Neural cell (in vitro differentiated cells): ENCODE measurements at regions not wholly inside any gene's neighbourhood (a gene's known extent, or its start where the extent isn't known, plus 50 kb on each side); places are given as distances from the start of the nearest gene placed in this dataset.

ENCODE experiments used
- H2AFZ ChIP-seq: fragments of 200-600, 300-800 bp; sonication (generic), shearing (Covaris generic); 2 replicates; pipeline ENCODE4 v1.6.0; 2014; ENCODE audit warnings: low read depth, mild to moderate bottlenecking, antibody characterized with exemption, low read length, moderate library complexity
- H3F3A ChIP-seq: fragments of 200-600 bp; shearing (Covaris generic); 2 replicates; pipeline ENCODE4 v1.6.1; 2016; ENCODE audit warnings: mild to moderate bottlenecking, moderate library complexity, mixed read lengths, antibody characterized with exemption, low read length; ENCODE audit not compliant: insufficient read depth, poor library complexity, severe bottlenecking
- H3K27ac ChIP-seq: fragments of 200-600, 300-800 bp; sonication (generic), shearing (Covaris generic); 2 replicates; pipeline ENCODE4 v1.5.1; 2014; ENCODE audit warnings: mild to moderate bottlenecking, low read length, moderate library complexity
- H3K27me3 ChIP-seq: fragments of 300-800, 200-600 bp; sonication (generic), shearing (Covaris generic); 2 replicates; pipeline ENCODE4 v1.6.0; 2014; ENCODE audit warnings: mild to moderate bottlenecking, low read depth, low read length, moderate library complexity; ENCODE audit not compliant: insufficient read depth
- H3K36me3 ChIP-seq: fragments of 300-800, 200-600 bp; sonication (generic), shearing (Covaris generic); 2 replicates; pipeline ENCODE4 v1.5.1; 2014; ENCODE audit warnings: mild to moderate bottlenecking, antibody characterized with exemption, low read length, moderate library complexity; ENCODE audit not compliant: insufficient read depth
- H3K4me2 ChIP-seq: fragments of 300-800, 200-600 bp; sonication (generic), shearing (Covaris generic); 2 replicates; pipeline ENCODE4 v1.6.0; 2014; ENCODE audit warnings: mild to moderate bottlenecking, low read length
- H3K4me3 ChIP-seq: fragments of 300-800, 200-600 bp; sonication (generic), shearing (Covaris generic); 2 replicates; pipeline ENCODE4 v1.5.1; 2014; ENCODE audit warnings: mild to moderate bottlenecking, low read length, moderate library complexity
- H3K79me2 ChIP-seq: fragments of 200-600 bp; shearing (Covaris generic); replicated peaks from 2 replicates; pipeline ENCODE4 v1.6.0; 2014; ENCODE audit warnings: mild to moderate bottlenecking, low read length, moderate library complexity; ENCODE audit not compliant: insufficient read depth
- H3K9ac ChIP-seq: fragments of 300-800, 200-600 bp; sonication (generic), shearing (Covaris generic); 2 replicates; pipeline ENCODE4 v1.6.1; 2016; ENCODE audit warnings: mild to moderate bottlenecking, low read length, mixed read lengths
- H3K9me2 ChIP-seq: fragments of 200-600 bp; shearing (Covaris generic); 2 replicates; pipeline ENCODE4 v1.6.1; 2016; ENCODE audit warnings: mild to moderate bottlenecking, low read length, mixed read lengths; ENCODE audit not compliant: insufficient read depth
- H3K9me3 ChIP-seq: fragments of 200-600, 300-800 bp; sonication (generic), shearing (Covaris generic); 2 replicates; pipeline ENCODE4 v1.6.1; 2016; ENCODE audit warnings: mild to moderate bottlenecking, mixed run types, low read length, moderate library complexity, mixed read lengths
- H4K20me1 ChIP-seq: fragments of 200-600 bp; shearing (Covaris generic); 2 replicates; pipeline ENCODE4 v1.6.1; 2016; ENCODE audit warnings: mild to moderate bottlenecking, mixed run types; ENCODE audit not compliant: insufficient read depth
- CTCF ChIP-seq: fragments of 450-650 bp; IDR thresholded peaks from 2 replicates; pipeline ENCODE4 v1.5.1; 2014; ENCODE audit warnings: antibody characterized with exemption, mild to moderate bottlenecking, moderate library complexity; ENCODE audit not compliant: poor library complexity, severe bottlenecking
- EP300 ChIP-seq: fragments of 450-650 bp; conservative IDR thresholded peaks from 2 replicates; pipeline ENCODE4 v1.6.1; 2014; ENCODE audit warnings: antibody characterized with exemption, mild to moderate bottlenecking, moderate library complexity; ENCODE audit not compliant: poor library complexity, severe bottlenecking
- EZH2 ChIP-seq: fragments of 200-600, 300-800 bp; shearing (Covaris generic), sonication (generic); IDR thresholded peaks from 2 replicates; pipeline ENCODE4 v1.6.1; 2014; ENCODE audit warnings: antibody characterized with exemption, low read length, borderline replicate concordance, mild to moderate bottlenecking; ENCODE audit not compliant: insufficient read depth, poor library complexity, severe bottlenecking
- MXI1 ChIP-seq: fragments of 450-650 bp; conservative IDR thresholded peaks from 2 replicates; pipeline ENCODE4 v1.6.1; 2014; ENCODE audit warnings: antibody characterized with exemption, mild to moderate bottlenecking; ENCODE audit not compliant: poor library complexity, severe bottlenecking
- POLR2AphosphoS5 ChIP-seq: IDR thresholded peaks from 2 replicates; pipeline ENCODE4 v1.6.1; 2012
- RAD21 ChIP-seq: fragments of 450-650 bp; conservative IDR thresholded peaks from 2 replicates; pipeline ENCODE4 v1.6.1; 2014; ENCODE audit warnings: antibody characterized with exemption, mild to moderate bottlenecking, moderate library complexity
- REST ChIP-seq: IDR thresholded peaks from 2 replicates; pipeline ENCODE4 v1.6.1; 2012; ENCODE audit warnings: borderline replicate concordance
- SMC3 ChIP-seq: fragments of 450-650 bp; conservative IDR thresholded peaks from 2 replicates; pipeline ENCODE4 v1.6.1; 2014; ENCODE audit warnings: antibody characterized with exemption, mild to moderate bottlenecking, moderate library complexity; ENCODE audit not compliant: poor library complexity
- TAF1 ChIP-seq: IDR thresholded peaks from 2 replicates; pipeline ENCODE4 v1.6.1; 2012; ENCODE audit warnings: low read depth

DNA sequence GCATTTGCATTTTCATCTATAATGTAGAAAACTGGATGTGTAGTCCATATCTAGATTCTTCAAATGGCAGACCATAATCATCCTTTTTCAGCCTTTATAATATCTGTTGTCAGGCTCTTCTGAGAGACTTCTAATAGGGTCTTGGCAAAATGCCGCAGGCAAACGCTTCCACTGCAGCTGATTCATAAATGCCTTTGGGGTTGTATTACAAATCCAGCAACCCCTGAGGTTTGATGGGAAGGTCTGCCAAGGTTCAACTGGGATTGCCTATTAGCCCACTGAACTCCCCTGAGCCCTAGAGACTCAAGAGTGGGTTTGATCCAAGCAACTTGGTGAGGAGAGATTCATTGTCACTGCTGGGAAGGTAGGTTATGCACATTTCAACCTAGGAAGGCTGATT, 365.2 kb upstream of the POU3F2 start:
- Histone ChIP-seq H3K27ac (no peak overlapping the region), H3F3A (no peaks in the 10 kb centered on the region), H4K20me1 (no peaks in the 10 kb centered on the region), H3K4me2 (no peak overlapping the region), H3K4me3 (no peak overlapping the region), H3K27me3 (no peaks in the 10 kb centered on the region), H3K9ac (no peak overlapping the region), H3K36me3 (no peaks in the 10 kb centered on the region), H2AFZ (no peak overlapping the region), H3K9me2 (no peaks in the 10 kb centered on the region), H3K79me2 (no peaks in the 10 kb centered on the region), H3K9me3 (no peaks in the 10 kb centered on the region)
- TF ChIP-seq REST (no peak), EP300 (no peak), CTCF (no peak), TAF1 (no peak), POLR2AphosphoS5 (no peak), MXI1 (no peak), SMC3 (no peak), EZH2 (no peak), RAD21 (no peak)

DNA sequence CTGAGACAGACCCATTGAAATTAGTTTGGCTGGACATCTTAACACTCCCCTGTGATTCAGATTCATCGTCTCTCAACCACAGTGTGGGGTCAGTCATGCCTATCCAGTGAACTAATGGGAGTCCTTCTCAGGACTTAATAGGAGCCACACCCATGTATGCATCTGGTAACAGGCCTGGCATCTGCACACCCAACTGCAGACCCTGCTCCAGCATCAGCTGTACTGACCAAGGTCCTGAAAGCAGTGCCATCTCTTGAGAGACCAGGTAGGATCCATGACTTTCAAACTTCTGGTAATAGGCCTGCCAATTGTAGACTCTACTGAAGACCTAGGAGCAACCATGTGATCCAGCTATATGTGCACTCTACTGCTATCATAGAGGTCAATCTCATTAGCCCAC, 363.6 kb upstream of the POU3F2 start:
- Histone ChIP-seq H3K4me3 (no peak overlapping the region), H2AFZ (no peak overlapping the region), H3K36me3 (no peaks in the 10 kb centered on the region), H3K27ac (no peak overlapping the region), H3K9me2 (no peaks in the 10 kb centered on the region), H3K27me3 (no peaks in the 10 kb centered on the region), H3F3A (no peaks in the 10 kb centered on the region), H3K4me2 (no peak overlapping the region), H3K9me3 (no peaks in the 10 kb centered on the region), H4K20me1 (no peaks in the 10 kb centered on the region), H3K9ac (no peak overlapping the region), H3K79me2 (no peaks in the 10 kb centered on the region)
- no peak for TF ChIP-seq EP300
- no peak for TF ChIP-seq EZH2
- no peak for TF ChIP-seq CTCF
- TF ChIP-seq TAF1: no peak
- no peak for TF ChIP-seq REST
- no peak for TF ChIP-seq RAD21
- TF ChIP-seq MXI1: no peak
- no peak for TF ChIP-seq SMC3
- TF ChIP-seq POLR2AphosphoS5: no peak
